Activated CD4-positive, alpha-beta T cell treated with anti-CD3 and anti-CD28 coated beads, Interleukin-2, amount 10 ng/mL, durations not matched to agents 7 days and 5 days (primary cell): ENCODE measurements at regions not wholly inside any gene's neighbourhood (a gene's known extent, or its start where the extent isn't known, plus 50 kb on each side); places are given as distances from the start of the nearest gene placed in this dataset.
A peak's percentile ranks its signal among the peaks of the same experiment; 100 is the strongest.
"Not testable (repeated sequence)": the region's sequence is repeated elsewhere in the genome, so short reads cannot be mapped to it uniquely, and the experiment has no call there.

ENCODE experiments used
- CTCF ChIA-PET: fragments of 350-600 bp; sonication (Branson Sonifier 250); formaldehyde crosslinking; loops from one replicate; lab custom pipeline; 2021; ENCODE audit warnings: antibody characterized with exemption; lab: Charles Lee
- POLR2A ChIA-PET: fragments of 350-600 bp; sonication (Branson Sonifier 250); formaldehyde crosslinking; loops from one replicate; lab custom pipeline; 2021; ENCODE audit warnings: antibody characterized with exemption; lab: Charles Lee
- DNase-seq: peaks from one replicate; pipeline ENCODE4 v3.0.0-alpha.2; 2020
- H3K27ac Mint-ChIP-seq: one replicate; pipeline ENCODE4 v1.8.0; 2021; ENCODE audit warnings: mild to moderate bottlenecking, moderate library complexity, mixed read lengths
- H3K27me3 Mint-ChIP-seq: one replicate; pipeline ENCODE4 v1.8.0; 2021; ENCODE audit warnings: mixed read lengths
- H3K36me3 Mint-ChIP-seq: one replicate; pipeline ENCODE4 v1.8.0; 2021; ENCODE audit warnings: low read depth, mixed read lengths
- H3K4me1 Mint-ChIP-seq: one replicate; pipeline ENCODE4 v1.8.0; 2021; ENCODE audit warnings: mixed read lengths
- H3K4me3 Mint-ChIP-seq: one replicate; pipeline ENCODE4 v1.8.0; 2021; ENCODE audit warnings: mild to moderate bottlenecking, moderate library complexity, mixed read lengths
- H3K9me3 Mint-ChIP-seq: one replicate; pipeline ENCODE4 v1.8.0; 2021; ENCODE audit warnings: mixed read lengths

DNA sequence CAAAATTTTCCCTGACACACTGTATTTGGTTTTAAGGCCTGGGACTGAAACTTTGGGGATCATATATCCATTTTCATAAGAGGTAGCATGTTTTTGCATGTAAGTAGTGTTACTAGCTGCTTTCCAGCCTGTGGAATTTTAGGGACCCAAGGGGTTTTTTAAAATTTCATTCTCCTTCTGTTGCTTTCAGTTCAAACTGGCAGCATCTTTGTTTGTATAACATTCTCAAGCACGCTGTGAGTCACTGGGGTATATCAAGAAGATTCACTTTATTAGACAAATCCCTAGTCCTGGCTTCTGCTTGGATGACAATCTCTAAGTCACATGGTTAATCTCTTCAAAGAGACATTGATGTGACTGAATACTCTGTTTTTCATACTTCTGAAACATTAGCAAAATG is 479.0 kb downstream of the CYLC2 start:
- Mint-ChIP-seq H3K9me3 (peaks cover 9% of the 10 kb centered on the region), H3K27me3 (no peaks in the 10 kb centered on the region), H3K4me3 (no peak overlapping the region), H3K4me1 (no peaks in the 10 kb centered on the region), H3K27ac (peak overlapping the region; percentile 28), H3K36me3 (no peaks in the 10 kb centered on the region)
- ChIA-PET CTCF (no interaction called here), POLR2A (no interaction called here)
- DNase-seq: no peak

DNA sequence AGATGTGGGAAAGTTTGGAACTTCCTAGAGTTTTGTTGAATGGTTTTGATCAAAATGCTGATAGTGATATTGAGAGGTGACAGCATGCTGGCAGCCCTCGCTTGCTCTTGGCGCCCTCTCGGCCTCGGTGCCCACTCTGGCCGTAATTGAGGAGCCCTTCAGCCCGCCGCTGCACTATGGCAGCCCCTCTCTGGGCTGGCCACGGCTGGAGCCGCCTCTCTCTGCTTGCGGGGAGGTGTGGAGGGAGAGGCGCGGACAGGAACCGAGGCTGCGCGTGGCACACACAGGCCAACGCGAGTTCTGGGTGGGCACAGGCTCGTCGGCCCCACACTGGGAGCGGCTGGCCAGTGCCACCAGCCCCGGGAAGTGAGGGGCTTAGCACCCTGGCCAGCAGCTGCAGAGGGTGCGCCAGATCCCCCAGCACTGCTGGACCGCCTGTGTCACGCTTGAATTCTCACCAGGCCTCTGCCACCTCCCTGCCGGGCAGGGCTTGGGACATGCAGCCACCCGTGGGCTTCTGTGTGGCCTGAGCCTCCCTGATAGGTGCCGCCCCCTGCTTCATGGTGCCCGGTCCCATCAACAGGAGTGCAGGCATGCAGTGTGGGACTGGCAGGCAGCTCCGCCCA is 488.5 kb downstream of the CYLC2 start:
- Mint-ChIP-seq H3K9me3 (peaks cover 15% of the 10 kb centered on the region), H3K27ac (no peak overlapping the region), H3K36me3 (no peaks in the 10 kb centered on the region), H3K27me3 (no peaks in the 10 kb centered on the region), H3K4me3 (no peak overlapping the region), H3K4me1 (no peaks in the 10 kb centered on the region)
- POLR2A ChIA-PET: no interaction called here
- no peak for DNase-seq
- CTCF ChIA-PET: no interaction called here

DNA sequence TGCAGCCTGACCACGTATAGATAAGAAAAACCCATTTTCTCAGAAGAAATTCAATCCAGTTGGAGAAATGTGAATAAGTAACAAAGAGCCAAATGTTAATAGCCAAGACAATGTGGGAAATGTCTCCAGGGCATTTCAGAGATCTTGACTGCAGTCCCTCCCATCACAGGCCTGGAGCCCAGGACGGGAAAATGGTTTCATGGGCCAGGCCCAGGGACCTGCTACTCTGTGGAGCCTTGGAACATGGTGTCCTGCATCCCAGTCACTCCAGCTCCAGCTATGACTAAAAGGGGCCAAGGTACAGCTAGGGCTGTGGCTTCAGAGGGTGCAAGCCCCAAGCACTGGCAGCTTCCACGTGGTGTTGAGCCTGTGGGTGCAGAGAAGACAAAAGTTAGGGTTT is 490.0 kb downstream of the CYLC2 start:
- H3K9me3 Mint-ChIP-seq: peaks cover 18% of the 10 kb centered on the region
- ChIA-PET CTCF (no interaction called here), POLR2A (no interaction called here)
- no peak for DNase-seq
- H3K4me3 Mint-ChIP-seq: no peak overlapping the region
- no peaks in the 10 kb centered on the region for H3K4me1 Mint-ChIP-seq
- no peaks in the 10 kb centered on the region for H3K36me3 Mint-ChIP-seq
- no peaks in the 10 kb centered on the region for H3K27me3 Mint-ChIP-seq
- H3K27ac Mint-ChIP-seq: no peak overlapping the region

DNA sequence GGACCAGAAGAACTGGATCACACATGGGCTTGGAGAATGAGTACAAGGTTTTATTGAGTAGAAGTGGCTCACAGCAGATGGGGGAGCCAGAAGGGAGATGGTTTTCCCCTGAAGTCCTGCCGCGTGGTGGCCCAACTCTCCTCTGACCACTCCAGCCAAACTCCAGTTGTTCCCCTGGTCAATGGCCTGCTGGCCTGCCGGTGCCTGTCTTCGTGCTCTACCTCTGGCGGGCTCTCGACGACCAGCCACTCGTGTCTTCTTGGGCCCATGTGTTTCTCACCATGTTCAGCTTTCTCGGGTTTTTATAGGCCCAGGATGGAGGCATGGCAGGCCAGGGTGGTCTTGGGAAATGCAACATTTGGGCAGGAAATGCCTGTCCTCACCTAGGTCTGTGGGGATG is 519.6 kb downstream of the CYLC2 start:
- ChIA-PET CTCF (no interaction called here), POLR2A (no interaction called here)
- no peaks in the 10 kb centered on the region for H3K36me3 Mint-ChIP-seq
- H3K4me1 Mint-ChIP-seq: no peaks in the 10 kb centered on the region
- peaks cover 3% of the 10 kb centered on the region for H3K9me3 Mint-ChIP-seq
- DNase-seq: no peak
- H3K4me3 Mint-ChIP-seq: no peak overlapping the region
- H3K27me3 Mint-ChIP-seq: no peaks in the 10 kb centered on the region
- no peak overlapping the region for H3K27ac Mint-ChIP-seq

- POLR2A ChIA-PET: no interaction called here
- Mint-ChIP-seq H3K4me1 (no peaks in the 10 kb centered on the region), H3K36me3 (no peaks in the 10 kb centered on the region), H3K27me3 (no peaks in the 10 kb centered on the region), H3K4me3 (no peak overlapping the region), H3K27ac (no peak overlapping the region), H3K9me3 (no peaks in the 10 kb centered on the region)
- no peak for DNase-seq
- CTCF ChIA-PET: no interaction called here
These were observed 527.3 kb downstream of the CYLC2 start for GRCh38 chr9:103522409-103522808.

DNA sequence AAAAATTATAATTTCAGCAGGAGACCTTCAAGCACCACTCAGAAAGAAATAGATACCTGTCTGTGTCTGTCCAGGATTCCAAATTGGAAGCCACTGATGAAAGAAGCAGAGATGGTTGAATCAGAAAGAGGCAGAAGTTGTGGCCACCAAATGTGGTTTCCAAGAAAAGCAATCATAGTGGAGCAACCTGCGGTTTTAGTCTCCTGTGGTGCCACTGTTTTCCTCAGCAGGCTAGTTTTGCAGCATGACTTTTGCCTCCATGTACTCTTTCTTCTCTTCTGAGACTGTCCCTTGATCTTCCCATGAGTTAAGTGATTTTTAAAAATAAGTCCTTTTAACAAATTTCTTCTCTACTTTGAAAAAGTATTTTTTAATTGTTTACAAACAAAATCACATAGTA is 535.8 kb downstream of the CYLC2 start:
- no peak overlapping the region for H3K4me3 Mint-ChIP-seq
- ChIA-PET POLR2A (no interaction called here), CTCF (no interaction called here)
- no peak overlapping the region for H3K27ac Mint-ChIP-seq
- H3K9me3 Mint-ChIP-seq: peaks cover 3% of the 10 kb centered on the region
- H3K4me1 Mint-ChIP-seq: no peaks in the 10 kb centered on the region
- no peaks in the 10 kb centered on the region for H3K36me3 Mint-ChIP-seq
- no peak for DNase-seq
- H3K27me3 Mint-ChIP-seq: no peaks in the 10 kb centered on the region

- Mint-ChIP-seq H3K9me3 (peaks cover 3% of the 10 kb centered on the region), H3K36me3 (no peaks in the 10 kb centered on the region), H3K27ac (no peak overlapping the region), H3K4me1 (no peaks in the 10 kb centered on the region), H3K27me3 (no peaks in the 10 kb centered on the region), H3K4me3 (no peak overlapping the region)
- POLR2A ChIA-PET: no interaction called here
- CTCF ChIA-PET: no interaction called here
- no peak for DNase-seq
These were observed 538.2 kb downstream of the CYLC2 start for GRCh38 chr9:103533318-103533717.

- H3K4me3 Mint-ChIP-seq: no peak overlapping the region
- POLR2A ChIA-PET: no interaction called here
These were observed 542.3 kb downstream of the CYLC2 start for GRCh38 chr9:103537426-103537825.

DNA sequence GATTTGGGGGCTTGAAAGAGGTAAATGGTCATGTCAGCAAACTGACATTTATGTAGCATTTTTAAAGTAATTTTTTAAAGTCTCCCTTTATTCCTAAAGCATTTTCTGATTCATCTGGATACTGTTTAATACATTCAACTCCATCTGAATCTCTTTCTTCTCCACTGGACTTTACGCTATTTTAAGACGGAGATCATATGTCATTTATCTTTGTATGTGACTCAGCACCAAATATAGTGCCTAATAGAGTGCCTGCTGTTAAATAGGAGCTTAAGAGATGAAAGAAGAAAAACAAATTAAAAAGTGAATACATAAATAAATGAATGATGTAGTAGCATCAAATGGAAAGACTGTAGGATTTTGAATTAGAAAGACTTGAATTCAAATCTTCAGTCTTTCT is 548.8 kb upstream of the SMC2 start:
- POLR2A ChIA-PET: no interaction called here
- H3K9me3 Mint-ChIP-seq: no peaks in the 10 kb centered on the region
- no peaks in the 10 kb centered on the region for H3K36me3 Mint-ChIP-seq
- no peak overlapping the region for H3K4me3 Mint-ChIP-seq
- DNase-seq: no peak
- H3K27ac Mint-ChIP-seq: no peak overlapping the region
- H3K4me1 Mint-ChIP-seq: no peaks in the 10 kb centered on the region
- no peaks in the 10 kb centered on the region for H3K27me3 Mint-ChIP-seq
- CTCF ChIA-PET: interaction anchor here (0.5 kb wide), 1 partner anchor 709 kb away, joined by 3 read pairs; no protein-coding TSS in a partner anchor

More at GRCh38 chr9:103537426-103537825, 542.3 kb downstream of the CYLC2 start:
- DNase-seq: no peak
- no peaks in the 10 kb centered on the region for H3K4me1 Mint-ChIP-seq
- CTCF ChIA-PET: no interaction called here
- H3K36me3 Mint-ChIP-seq: no peaks in the 10 kb centered on the region
- H3K9me3 Mint-ChIP-seq: peaks cover 3% of the 10 kb centered on the region
- H3K27me3 Mint-ChIP-seq: no peaks in the 10 kb centered on the region
- H3K27ac Mint-ChIP-seq: no peak overlapping the region

DNA sequence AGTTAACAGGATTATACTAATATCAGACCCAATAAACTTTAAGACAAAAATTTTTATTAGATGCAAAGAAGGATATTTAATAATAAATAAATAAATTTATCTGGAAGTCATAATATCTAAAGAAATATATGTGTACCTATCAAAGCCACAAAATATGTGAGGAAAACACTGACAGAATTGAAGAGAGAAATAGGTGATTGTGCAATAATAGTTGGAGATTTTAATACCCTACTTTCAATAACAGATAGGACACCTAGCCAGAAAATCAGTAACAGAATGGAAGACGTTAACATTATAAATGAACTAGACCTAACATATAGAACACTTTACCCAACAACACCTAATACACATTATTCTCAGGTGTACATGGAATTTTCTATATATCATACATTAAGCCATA is 541.4 kb upstream of the SMC2 start:
- Mint-ChIP-seq H3K4me3 (no peak overlapping the region), H3K27ac (no peak overlapping the region), H3K36me3 (no peaks in the 10 kb centered on the region), H3K9me3 (no peaks in the 10 kb centered on the region), H3K4me1 (no peaks in the 10 kb centered on the region), H3K27me3 (no peaks in the 10 kb centered on the region)
- CTCF ChIA-PET: no interaction called here
- no peak for DNase-seq
- POLR2A ChIA-PET: no interaction called here

GRCh38 chr9:103574056-103574455 is 520.1 kb upstream of the SMC2 start:
- no peaks in the 10 kb centered on the region for H3K36me3 Mint-ChIP-seq
- H3K27me3 Mint-ChIP-seq: no peaks in the 10 kb centered on the region
- ChIA-PET CTCF (no interaction called here), POLR2A (no interaction called here)
- DNase-seq: no peak
- H3K27ac Mint-ChIP-seq: no peak overlapping the region
- peaks cover 9% of the 10 kb centered on the region for H3K9me3 Mint-ChIP-seq
- no peaks in the 10 kb centered on the region for H3K4me1 Mint-ChIP-seq
- no peak overlapping the region for H3K4me3 Mint-ChIP-seq

GRCh38 chr9:103586721-103587120 is 507.4 kb upstream of the SMC2 start:
- ChIA-PET CTCF (no interaction called here), POLR2A (no interaction called here)
- DNase-seq: no peak
- H3K27ac Mint-ChIP-seq: no peak overlapping the region
- H3K9me3 Mint-ChIP-seq: no peaks in the 10 kb centered on the region
- no peaks in the 10 kb centered on the region for H3K4me1 Mint-ChIP-seq
- H3K27me3 Mint-ChIP-seq: no peaks in the 10 kb centered on the region
- H3K36me3 Mint-ChIP-seq: no peaks in the 10 kb centered on the region
- no peak overlapping the region for H3K4me3 Mint-ChIP-seq

DNA sequence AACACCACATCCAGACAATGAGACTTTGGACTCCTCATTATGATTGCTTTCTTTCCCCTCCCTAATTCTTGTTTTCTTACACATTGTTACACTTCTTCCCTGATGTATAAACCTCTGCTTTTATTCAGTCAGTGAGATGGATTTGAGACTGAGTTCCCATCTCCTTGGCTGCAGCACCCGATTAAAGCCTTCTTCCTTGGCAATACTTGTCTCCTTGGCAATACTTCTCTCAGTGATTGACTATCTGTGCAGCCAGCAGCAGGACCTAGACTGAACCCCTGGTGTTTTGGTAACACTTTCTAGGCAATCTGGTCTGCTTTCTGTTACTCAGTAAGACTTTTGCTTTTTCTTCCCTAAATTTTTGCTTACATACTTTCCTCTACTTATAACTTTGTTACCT is 492.8 kb upstream of the SMC2 start:
- Mint-ChIP-seq H3K4me3 (no peak overlapping the region), H3K9me3 (peaks cover 3% of the 10 kb centered on the region), H3K27ac (no peak overlapping the region), H3K4me1 (no peaks in the 10 kb centered on the region), H3K36me3 (no peaks in the 10 kb centered on the region), H3K27me3 (no peaks in the 10 kb centered on the region)
- ChIA-PET POLR2A (no interaction called here), CTCF (no interaction called here)
- DNase-seq: no peak

GRCh38 chr9:103611950-103612349 is 482.2 kb upstream of the SMC2 start:
- CTCF ChIA-PET, H3K4me3 Mint-ChIP-seq, H3K27ac Mint-ChIP-seq, H3K9me3 Mint-ChIP-seq, H3K36me3 Mint-ChIP-seq, POLR2A ChIA-PET, H3K4me1 Mint-ChIP-seq, DNase-seq, H3K27me3 Mint-ChIP-seq: not testable (repeated sequence)
